HG03342 (cell line): ENCODE measurements at regions not wholly inside any gene's neighbourhood (a gene's known extent, or its start where the extent isn't known, plus 50 kb on each side); places are given as distances from the start of the nearest gene placed in this dataset.

ENCODE experiments used
- ATAC-seq: cut with Tn5 transposase; IDR thresholded peaks from one replicate; pipeline ENCODE4 v1.9.1; 2021; ENCODE audit warnings: mild to moderate bottlenecking, moderate library complexity; ENCODE audit not compliant: unreplicated experiment

- ATAC-seq: no peak
Observed at GRCh38 chr6:87995461-87995860, 52.2 kb upstream of the SPACA1 start.

- no peak for ATAC-seq
Observed at GRCh38 chr6:87993356-87993755, 54.3 kb upstream of the SPACA1 start.

- ATAC-seq: no peak
Observed at GRCh38 chr6:87990871-87991270, 56.8 kb upstream of the SPACA1 start.

GRCh38 chr6:87982134-87982533, 65.5 kb upstream of the SPACA1 start:
- no peak for ATAC-seq

- ATAC-seq: no peak
Observed at GRCh38 chr6:87979737-87980136, 67.9 kb upstream of the SPACA1 start.

GRCh38 chr6:87976616-87977015, 71.0 kb upstream of the SPACA1 start:
- ATAC-seq: no peak

- ATAC-seq: no peak
Observed at GRCh38 chr6:87975561-87975960, 72.1 kb upstream of the SPACA1 start.

GRCh38 chr6:87972279-87972678, 75.4 kb upstream of the SPACA1 start:
- ATAC-seq: no peak

GRCh38 chr6:87971605-87972262, 75.9 kb upstream of the SPACA1 start:
- no peak for ATAC-seq

GRCh38 chr6:87968435-87969278, 79.0 kb upstream of the SPACA1 start:
- no peak for ATAC-seq

GRCh38 chr6:87965806-87966205, 81.8 kb upstream of the SPACA1 start:
- no peak for ATAC-seq

GRCh38 chr6:87959083-87959482, 88.6 kb upstream of the SPACA1 start:
- ATAC-seq: no peak

- no peak for ATAC-seq
Observed at GRCh38 chr6:87951751-87952150, 95.9 kb upstream of the SPACA1 start.

- ATAC-seq: no peak
Observed at GRCh38 chr6:87950614-87951013, 97.0 kb upstream of the SPACA1 start.

- ATAC-seq: no peak
Observed at GRCh38 chr6:87949194-87949593, 98.4 kb upstream of the SPACA1 start.

GRCh38 chr6:87946669-87947068, 101.0 kb upstream of the SPACA1 start:
- no peak for ATAC-seq

GRCh38 chr6:87945966-87946365, 101.7 kb upstream of the SPACA1 start:
- no peak for ATAC-seq

GRCh38 chr6:87945181-87945580, 102.5 kb upstream of the SPACA1 start:
- ATAC-seq: no peak

- ATAC-seq: no peak
Observed at GRCh38 chr6:87944541-87944954, 103.1 kb upstream of the SPACA1 start.

- ATAC-seq: no peak
Observed at GRCh38 chr6:87943191-87943590, 104.5 kb upstream of the SPACA1 start.

- ATAC-seq: no peak
Observed at GRCh38 chr6:87941556-87942358, 105.9 kb upstream of the SPACA1 start.

- ATAC-seq: no peak
Observed at GRCh38 chr6:87939776-87940175, 107.9 kb upstream of the SPACA1 start.
